GM12878 (cell line): ENCODE measurements at regions not wholly inside any gene's neighbourhood (a gene's known extent, or its start where the extent isn't known, plus 50 kb on each side); places are given as distances from the start of the nearest gene placed in this dataset.

ENCODE experiments used
- ATAC-seq: fragments of 200-7000 bp; cut with Tn5 transposase; 3 replicates; pipeline ENCODE4 v1.9.1; 2020; ENCODE audit warnings: mild to moderate bottlenecking, moderate library complexity
- BruUV-seq: library from RNA; stranded (reverse); fragments of 400-500 nt; replicated peaks from 2 replicates; lab custom pipeline; 2021; lab: Mats Ljungman, UMichigan
- CTCF ChIA-PET: fragments of 300-600 bp; sonication (Branson Sonifier 250); formaldehyde crosslinking; extraction: SDS; loops from one replicate; lab custom pipeline; 2021; ENCODE audit warnings: inconsistent platforms; lab: Yijun Ruan, JAX
- POLR2A ChIA-PET: fragments of 350-600 bp; formaldehyde crosslinking; extraction: SDS; loops from one replicate; lab custom pipeline; 2021; ENCODE audit warnings: inconsistent platforms; lab: Charles Lee
- RAD21 ChIA-PET: fragments of 300-600 bp; sonication (Branson Sonifier 250); formaldehyde crosslinking; loops from one replicate; lab custom pipeline; 2023; ENCODE audit warnings: antibody characterized with exemption; ENCODE audit not compliant: unreplicated experiment; lab: Charles Lee
- SMC1A ChIA-PET: fragments of 300-600 bp; sonication (Branson Sonifier 250); formaldehyde crosslinking; loops from one replicate; lab custom pipeline; 2023; ENCODE audit not compliant: unreplicated experiment, uncharacterized antibody; lab: Charles Lee
- DNase-seq: peaks from one replicate; pipeline ENCODE4 v3.0.0-alpha.2; 2011; ENCODE audit warnings: low read depth, low spot score
- FAIRE-seq: peaks from 3 replicates; lab custom pipeline; 2011; peaks lifted over from hg19 to GRCh38; lab: Jason Lieb, UNC
- H2AFZ ChIP-seq: 2 replicates; pipeline ENCODE4 v1.6.0; 2011; ENCODE audit warnings: low read depth, low read length, control low read depth; ENCODE audit not compliant: control insufficient read depth
- H3K27ac ChIP-seq: 2 replicates; pipeline ENCODE4 v1.5.1; 2011; ENCODE audit warnings: control low read depth; ENCODE audit not compliant: control insufficient read depth, insufficient read depth
- H3K27me3 ChIP-seq, 2 experiments: replicated peaks in 1 of 2; 2 replicates each; pipeline versions ENCODE4 v1.6.0 to v1.6.1; 2011; ENCODE audit warnings: low read length in 1 of 2; ENCODE audit not compliant: control insufficient read depth in 2 of 2, insufficient read depth in 2 of 2
- H3K36me3 ChIP-seq, 2 experiments: 2 replicates each; pipeline ENCODE4 v1.5.1; 2011; ENCODE audit warnings: low read length in 1 of 2; ENCODE audit not compliant: control insufficient read depth in 2 of 2, insufficient read depth in 2 of 2
- H3K4me1 ChIP-seq: 2 replicates; pipeline ENCODE4 v1.6.1; 2011; ENCODE audit warnings: mild to moderate bottlenecking, low read length, moderate library complexity, mixed read lengths; ENCODE audit not compliant: control insufficient read depth, insufficient read depth
- H3K4me2 ChIP-seq: 2 replicates; pipeline ENCODE4 v1.6.0; 2011; ENCODE audit warnings: control low read depth; ENCODE audit not compliant: control insufficient read depth, insufficient read depth
- H3K4me3 ChIP-seq: fragments of 200-600 bp; sonication (generic); 2 replicates; pipeline ENCODE4 v1.5.1; 2016
- H3K79me2 ChIP-seq: 2 replicates; pipeline ENCODE4 v1.6.0; 2011; ENCODE audit warnings: low read length; ENCODE audit not compliant: control insufficient read depth, insufficient read depth
- H3K9ac ChIP-seq: 2 replicates; pipeline ENCODE4 v1.8.0; 2011; ENCODE audit warnings: low read length, control low read depth, mixed read lengths; ENCODE audit not compliant: control insufficient read depth, insufficient read depth
- H3K9me3 ChIP-seq: replicated peaks from 3 replicates; pipeline ENCODE4 v1.5.1; 2011; ENCODE audit warnings: mild to moderate bottlenecking, low read length; ENCODE audit not compliant: control insufficient read depth, insufficient read depth
- H4K20me1 ChIP-seq: 2 replicates; pipeline ENCODE4 v1.6.0; 2011; ENCODE audit not compliant: control insufficient read depth, insufficient read depth
- E4F1 ChIP-seq: fragments of 450-650 bp; IDR thresholded peaks from 2 replicates; pipeline ENCODE4 v1.6.1; 2018; ENCODE audit warnings: borderline replicate concordance, mild to moderate bottlenecking; ENCODE audit not compliant: partially characterized antibody
- KLF5 ChIP-seq: fragments of 450-650 bp; IDR thresholded peaks from 2 replicates; pipeline ENCODE4 v1.6.1; 2014; ENCODE audit warnings: mild to moderate bottlenecking; ENCODE audit not compliant: partially characterized antibody
- RBBP5 ChIP-seq: fragments of 200-600 bp; sonication (generic); conservative IDR thresholded peaks from 2 replicates; pipeline ENCODE4 v1.6.1; 2016
- TCF3 ChIP-seq: IDR thresholded peaks from 2 replicates; pipeline ENCODE4 v1.6.1; 2012; ENCODE audit warnings: low read depth, mild to moderate bottlenecking, low read length, borderline replicate concordance; ENCODE audit not compliant: insufficient read depth
- ZNF592 ChIP-seq: fragments of 450-650 bp; IDR thresholded peaks from 2 replicates; pipeline ENCODE4 v1.6.1; 2017; ENCODE audit warnings: mild to moderate bottlenecking, moderate library complexity
- ZZZ3 ChIP-seq: IDR thresholded peaks from 2 replicates; pipeline ENCODE4 v1.6.1; 2011; ENCODE audit warnings: low read depth; ENCODE audit not compliant: control insufficient read depth, insufficient read length
- WGBS: methylation state at CpG from one replicate; pipeline ENCODE4 v1.1.6; 2016; ENCODE audit warnings: low lambda C conversion rate; ENCODE audit not compliant: insufficient replicate concordance, insufficient coverage; ENCODE audit errors: missing lambda C conversion rate; 5-methylcytosine and 5-hydroxymethylcytosine counted together
- in situ Hi-C: fragments of 300-500 bp; cut with MboI; formaldehyde crosslinking; loops from 9 replicates; pipeline ENCODE4 v1.14.3; 2018; ENCODE audit warnings: mixed read lengths
- intact Hi-C: fragments of 100-400 bp; cut with micrococcal nuclease; formaldehyde crosslinking; loops from one replicate; pipeline ENCODE4 v1.14.2; 2022; ENCODE audit not compliant: unreplicated experiment

- ChIA-PET SMC1A (no interaction called here), CTCF (no interaction called here), POLR2A (no interaction called here)
- DNase-seq = no peak
- H3K9me3 ChIP-seq = no peaks in the 10 kb centered on the region; the same call in 2 of the 3 replicates
- ATAC-seq = no peak
- H3K27me3 ChIP-seq = no peaks in the 10 kb centered on the region
- H3K9ac ChIP-seq = no peak overlapping the region
- H3K79me2 ChIP-seq = no peaks in the 10 kb centered on the region
- intact Hi-C loops = no loop called here
- in situ Hi-C loops = no loop called here
- TF ChIP-seq ZZZ3 (no peak), E4F1 (no peak), RBBP5 (no peak), ZNF592 (no peak), TCF3 (no peak), KLF5 (no peak)
- TF ChIP-seq, all 136 proteins: peak for 0
- Histone ChIP-seq H3K4me1 (no peaks in the 10 kb centered on the region), H3K4me2 (no peak overlapping the region), H4K20me1 (no peaks in the 10 kb centered on the region), H3K36me3 (no peaks in the 10 kb centered on the region), H3K4me3 (no peak overlapping the region), H3K27ac (no peak overlapping the region), H2AFZ (no peak overlapping the region)
- WGBS = 62% methylated on average over 19 of the region's 19 CpGs
- no TSS peak for BruUV-seq
- FAIRE-seq = no peak
- RAD21 ChIA-PET = no interaction called here
Measured at GRCh38 chr5:2110137-2110933, 227.6 kb upstream of the IRX4 start.
